SK-N-SH (cell line): ENCODE measurements at regions not wholly inside any gene's neighbourhood (a gene's known extent, or its start where the extent isn't known, plus 50 kb on each side); places are given as distances from the start of the nearest gene placed in this dataset.

Experiments used
- EP300 ChIP-seq, 2 experiments: IDR thresholded peaks; 2 replicates each; pipeline versions ENCODE4 v1.4.0 to v1.6.1; 2012; ENCODE audit warnings: borderline replicate concordance in 1 of 2, low read depth in 1 of 2, low read length in 1 of 2
- EZH2phosphoT487 ChIP-seq: fragments of 200-600 bp; sonication (generic); IDR thresholded peaks from 2 replicates; pipeline ENCODE4 v1.6.1; 2017; ENCODE audit warnings: low read depth, mixed run types, mild to moderate bottlenecking, antibody characterized with exemption, moderate library complexity, borderline replicate concordance
- GABPA ChIP-seq: IDR thresholded peaks from 2 replicates; pipeline ENCODE4 v1.4.0; 2012; ENCODE audit warnings: low read depth, mild to moderate bottlenecking
- JUND ChIP-seq: IDR thresholded peaks from 2 replicates; pipeline ENCODE4 v1.4.0; 2012
- POLR2AphosphoS5 ChIP-seq: IDR thresholded peaks from 2 replicates; pipeline ENCODE4 v1.6.1; 2012; ENCODE audit warnings: low read depth, low read length
- RXRA ChIP-seq: IDR thresholded peaks from 2 replicates; pipeline ENCODE4 v1.4.0; 2012; ENCODE audit warnings: low read depth, mild to moderate bottlenecking, borderline replicate concordance
- SIN3A ChIP-seq: IDR thresholded peaks from 2 replicates; pipeline ENCODE4 v1.6.1; 2012; ENCODE audit warnings: low read depth, mild to moderate bottlenecking, low read length, moderate library complexity, borderline replicate concordance
- TF ChIP-seq, protein P1 (sequence below): fragments of 200-600 bp; sonication (generic); IDR thresholded peaks from 2 replicates; pipeline ENCODE4 v1.6.1; 2017; ENCODE audit warnings: antibody characterized with exemption, mild to moderate bottlenecking, moderate library complexity
- TF ChIP-seq, protein P2 (sequence below): IDR thresholded peaks from 2 replicates; pipeline ENCODE4 v1.4.0; 2012; ENCODE audit warnings: low read depth, borderline replicate concordance

DNA sequence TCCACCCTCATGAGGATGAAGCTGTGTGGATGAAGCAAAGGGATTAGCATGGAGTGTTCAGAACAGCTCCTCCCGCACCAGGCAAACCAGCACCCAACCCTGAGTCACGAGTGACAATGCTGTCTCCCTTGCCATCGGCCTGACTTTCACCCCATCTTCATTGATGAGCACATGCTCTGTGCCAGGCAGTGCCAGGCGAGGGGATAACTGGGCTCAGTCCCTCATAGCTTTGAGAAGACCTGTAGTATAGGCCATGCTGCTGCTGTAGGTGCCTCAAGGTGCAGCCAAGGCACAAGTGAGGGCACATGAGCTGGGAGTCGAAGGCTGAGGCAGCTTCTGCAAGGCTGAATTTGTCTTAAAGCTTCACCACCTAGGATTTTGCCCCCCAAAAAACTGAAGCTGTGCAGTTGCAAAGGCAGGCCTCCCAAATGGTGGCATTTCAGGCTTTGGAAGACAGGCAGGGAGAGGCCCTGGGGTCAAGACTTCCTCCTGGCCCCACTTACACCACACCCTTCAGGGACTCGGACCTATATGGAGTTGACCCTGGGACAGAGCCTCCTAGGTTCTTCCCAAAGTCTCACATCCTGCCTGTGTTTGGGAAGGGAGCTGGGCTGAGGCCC lies 54.2 kb upstream of the GDF10 start:
- TF ChIP-seq JUND (no peak), POLR2AphosphoS5 (no peak), EP300 (IDR thresholded peaks at IDR 0.05; ENCODE audit: borderline replicate concordance in 1 of 2, low read depth in 1 of 2, low read length in 1 of 2) (no peak), GABPA (no peak), EZH2phosphoT487 (no peak), RXRA (no peak), SIN3A (no peak)
- TF ChIP-seq, protein P1, sequence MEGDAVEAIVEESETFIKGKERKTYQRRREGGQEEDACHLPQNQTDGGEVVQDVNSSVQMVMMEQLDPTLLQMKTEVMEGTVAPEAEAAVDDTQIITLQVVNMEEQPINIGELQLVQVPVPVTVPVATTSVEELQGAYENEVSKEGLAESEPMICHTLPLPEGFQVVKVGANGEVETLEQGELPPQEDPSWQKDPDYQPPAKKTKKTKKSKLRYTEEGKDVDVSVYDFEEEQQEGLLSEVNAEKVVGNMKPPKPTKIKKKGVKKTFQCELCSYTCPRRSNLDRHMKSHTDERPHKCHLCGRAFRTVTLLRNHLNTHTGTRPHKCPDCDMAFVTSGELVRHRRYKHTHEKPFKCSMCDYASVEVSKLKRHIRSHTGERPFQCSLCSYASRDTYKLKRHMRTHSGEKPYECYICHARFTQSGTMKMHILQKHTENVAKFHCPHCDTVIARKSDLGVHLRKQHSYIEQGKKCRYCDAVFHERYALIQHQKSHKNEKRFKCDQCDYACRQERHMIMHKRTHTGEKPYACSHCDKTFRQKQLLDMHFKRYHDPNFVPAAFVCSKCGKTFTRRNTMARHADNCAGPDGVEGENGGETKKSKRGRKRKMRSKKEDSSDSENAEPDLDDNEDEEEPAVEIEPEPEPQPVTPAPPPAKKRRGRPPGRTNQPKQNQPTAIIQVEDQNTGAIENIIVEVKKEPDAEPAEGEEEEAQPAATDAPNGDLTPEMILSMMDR, result no peak
- TF ChIP-seq, protein P2, sequence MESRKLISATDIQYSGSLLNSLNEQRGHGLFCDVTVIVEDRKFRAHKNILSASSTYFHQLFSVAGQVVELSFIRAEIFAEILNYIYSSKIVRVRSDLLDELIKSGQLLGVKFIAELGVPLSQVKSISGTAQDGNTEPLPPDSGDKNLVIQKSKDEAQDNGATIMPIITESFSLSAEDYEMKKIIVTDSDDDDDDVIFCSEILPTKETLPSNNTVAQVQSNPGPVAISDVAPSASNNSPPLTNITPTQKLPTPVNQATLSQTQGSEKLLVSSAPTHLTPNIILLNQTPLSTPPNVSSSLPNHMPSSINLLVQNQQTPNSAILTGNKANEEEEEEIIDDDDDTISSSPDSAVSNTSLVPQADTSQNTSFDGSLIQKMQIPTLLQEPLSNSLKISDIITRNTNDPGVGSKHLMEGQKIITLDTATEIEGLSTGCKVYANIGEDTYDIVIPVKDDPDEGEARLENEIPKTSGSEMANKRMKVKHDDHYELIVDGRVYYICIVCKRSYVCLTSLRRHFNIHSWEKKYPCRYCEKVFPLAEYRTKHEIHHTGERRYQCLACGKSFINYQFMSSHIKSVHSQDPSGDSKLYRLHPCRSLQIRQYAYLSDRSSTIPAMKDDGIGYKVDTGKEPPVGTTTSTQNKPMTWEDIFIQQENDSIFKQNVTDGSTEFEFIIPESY, result no peak
